HG03432 (cell line): ENCODE measurements at regions not wholly inside any gene's neighbourhood (a gene's known extent, or its start where the extent isn't known, plus 50 kb on each side); places are given as distances from the start of the nearest gene placed in this dataset.

Experiments
- ATAC-seq: cut with Tn5 transposase; IDR thresholded peaks from one replicate; pipeline ENCODE4 v1.9.1; 2021; ENCODE audit warnings: mild to moderate bottlenecking, moderate library complexity; ENCODE audit not compliant: unreplicated experiment

- ATAC-seq = no peak
Measured at GRCh38 chr6:165959627-165960026, 208.0 kb downstream of the TBXT start.

- ATAC-seq = no peak
Measured at GRCh38 chr6:165956874-165957273, 210.8 kb downstream of the TBXT start.

DNA sequence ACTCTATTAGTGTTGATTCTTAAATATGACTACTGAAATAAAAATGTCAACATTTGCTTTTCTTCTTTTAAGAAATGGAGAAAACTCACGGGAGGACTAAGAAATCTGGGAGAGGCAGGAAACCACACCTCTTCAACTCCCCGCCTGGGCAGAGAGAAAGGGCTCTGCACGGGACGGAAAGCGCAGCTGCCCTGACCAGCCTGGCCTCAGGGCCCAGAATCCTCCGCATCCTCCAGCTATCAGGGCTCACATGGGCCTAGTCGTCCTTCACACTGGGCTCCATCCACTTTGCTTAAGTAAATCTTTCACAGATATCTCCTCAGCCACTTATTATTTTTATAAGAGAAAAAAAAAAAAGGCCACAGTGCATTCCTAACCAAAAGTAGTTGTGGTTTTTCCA is 215.1 kb downstream of the TBXT start:
- no peak for ATAC-seq

- no peak for ATAC-seq
Measured at GRCh38 chr6:165950316-165950715, 217.3 kb downstream of the TBXT start.

GRCh38 chr6:165949324-165949723 is 218.3 kb downstream of the TBXT start:
- ATAC-seq = no peak

DNA sequence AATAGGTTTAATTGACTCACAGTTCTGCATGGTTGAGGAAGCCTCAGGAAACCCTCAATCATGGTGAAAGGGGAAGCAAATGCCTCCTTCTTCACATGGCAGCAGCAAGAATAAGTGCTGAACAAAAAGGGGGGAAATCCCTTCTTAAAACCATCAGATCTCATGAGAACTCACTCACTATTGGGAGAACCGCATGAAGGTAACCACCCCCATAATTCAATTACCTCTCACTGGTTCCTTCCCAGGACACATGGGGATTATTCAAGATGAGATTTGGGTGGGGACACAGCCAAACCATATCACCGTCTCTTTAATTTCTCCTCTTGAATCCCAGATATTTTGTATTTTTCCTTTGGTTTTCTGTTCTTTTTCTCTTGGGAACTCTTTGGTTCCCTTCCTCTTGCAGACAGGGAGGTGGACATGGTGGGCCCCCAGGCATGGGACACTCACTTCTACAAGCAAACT is 223.6 kb downstream of the TBXT start:
- no peak for ATAC-seq

DNA sequence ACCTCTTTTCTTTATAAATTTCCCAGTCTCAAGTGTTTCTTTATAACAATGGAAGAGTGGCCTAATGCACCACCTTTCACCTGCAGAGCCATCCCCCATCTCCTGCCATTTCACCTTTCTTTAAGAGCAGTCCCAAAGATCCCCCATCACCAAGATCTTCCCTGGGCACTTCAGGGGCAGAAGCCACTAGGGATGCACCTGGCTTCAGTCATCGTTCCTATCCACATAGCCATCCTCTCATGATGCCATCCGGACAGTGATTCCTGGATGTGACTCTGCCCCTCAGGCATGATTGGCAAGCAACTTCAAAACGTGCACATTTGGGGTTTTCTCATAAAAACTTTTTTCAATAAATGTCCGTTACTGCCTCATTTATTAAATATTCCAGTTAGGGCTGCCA is 225.9 kb downstream of the TBXT start:
- no peak for ATAC-seq

GRCh38 chr6:165941249-165941775 is 226.3 kb downstream of the TBXT start:
- ATAC-seq = no peak

DNA sequence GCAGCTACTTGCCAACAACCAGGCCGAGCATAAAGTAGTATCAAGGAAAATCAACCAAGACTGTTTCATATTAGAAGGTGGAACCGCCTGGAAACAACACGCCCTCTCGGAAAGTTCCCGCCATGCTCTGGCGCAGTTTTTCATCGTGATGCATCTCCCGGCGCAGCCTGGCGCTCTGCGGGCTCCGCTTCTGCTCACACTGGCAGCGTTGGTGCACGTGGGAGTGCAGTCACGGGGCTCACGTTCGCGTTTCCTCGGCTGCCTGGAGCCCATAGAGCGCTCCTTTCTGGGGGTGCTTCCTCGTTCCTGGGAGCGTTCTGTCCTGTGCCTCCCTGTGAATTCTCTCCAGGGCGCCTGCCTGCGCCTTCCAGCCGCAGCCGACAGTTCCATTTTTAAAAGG is 227.3 kb downstream of the TBXT start:
- no peak for ATAC-seq

DNA sequence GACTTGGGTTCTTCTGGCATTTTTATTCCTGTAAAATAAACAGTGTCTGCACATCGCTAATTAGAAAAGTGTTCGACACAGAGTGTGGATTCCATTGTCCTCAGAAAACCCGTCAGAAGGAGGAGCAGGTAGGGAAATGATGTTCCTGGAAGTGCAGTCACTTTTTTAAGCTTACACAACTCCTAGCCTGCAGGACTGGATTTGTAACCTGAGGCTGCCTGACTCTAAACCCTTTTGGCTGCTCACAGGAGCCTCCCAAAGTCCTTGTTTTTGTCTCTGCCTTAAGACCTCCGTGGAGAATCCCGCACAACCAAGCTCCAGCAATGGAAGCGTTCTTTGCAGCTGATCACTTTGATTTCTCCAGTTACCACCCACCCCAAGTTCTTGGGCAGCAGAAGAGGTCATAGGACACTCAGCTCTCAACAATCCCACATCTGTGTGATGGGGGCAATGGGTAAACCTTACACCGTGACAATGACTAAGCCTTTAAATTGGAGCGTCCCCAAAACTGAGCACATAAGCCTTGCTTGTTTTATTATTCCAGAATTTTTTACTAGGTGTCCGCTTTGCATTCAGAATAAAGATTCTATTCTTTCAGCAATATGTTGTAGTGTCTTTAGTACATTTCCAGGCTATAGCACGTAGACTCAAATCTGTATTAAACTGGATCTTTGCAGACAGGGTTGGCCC is 227.9 kb downstream of the TBXT start:
- no peak for ATAC-seq

GRCh38 chr6:165939047-165939446 is 228.6 kb downstream of the TBXT start:
- ATAC-seq = no peak

- no peak for ATAC-seq
Measured at GRCh38 chr6:165937564-165938358, 229.9 kb downstream of the TBXT start.

DNA sequence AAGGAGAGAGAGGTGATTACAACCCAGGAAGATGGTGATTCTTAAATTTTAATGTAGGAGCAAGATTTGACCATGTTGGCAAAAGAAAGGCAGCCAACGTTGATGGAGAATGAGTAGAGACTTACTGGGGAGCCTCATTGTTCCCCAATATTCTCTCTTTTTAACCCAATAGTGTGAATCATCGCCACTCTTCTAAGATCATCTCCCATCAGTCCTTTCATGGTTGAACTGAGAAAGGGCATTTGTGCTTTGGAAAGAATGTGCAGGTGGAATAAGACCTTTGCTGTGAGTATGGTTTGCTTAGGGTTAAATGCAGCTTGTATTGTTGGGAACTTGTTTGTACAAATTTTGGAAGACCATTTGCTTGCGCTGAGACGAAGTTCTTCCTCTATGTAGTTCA is 231.0 kb downstream of the TBXT start:
- no peak for ATAC-seq

DNA sequence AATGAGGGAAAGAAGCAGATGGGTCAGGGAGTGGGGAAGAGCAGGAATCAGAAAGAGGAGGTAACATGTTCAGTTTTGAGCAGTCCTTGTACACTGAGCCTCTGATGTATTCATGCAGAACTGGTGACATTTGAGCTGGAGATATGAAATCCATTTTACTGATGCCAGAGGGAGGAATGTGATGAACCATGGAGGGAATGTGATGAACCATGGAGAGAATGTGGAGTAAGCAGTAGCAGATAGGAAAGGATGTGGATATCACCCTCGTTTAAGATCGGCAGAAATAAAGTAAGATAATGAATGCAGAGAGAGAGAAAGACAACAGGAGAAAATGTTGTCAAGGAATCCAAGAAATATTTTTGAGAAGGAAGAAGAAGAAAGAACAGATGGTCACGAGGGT is 231.6 kb downstream of the TBXT start:
- ATAC-seq = no peak

DNA sequence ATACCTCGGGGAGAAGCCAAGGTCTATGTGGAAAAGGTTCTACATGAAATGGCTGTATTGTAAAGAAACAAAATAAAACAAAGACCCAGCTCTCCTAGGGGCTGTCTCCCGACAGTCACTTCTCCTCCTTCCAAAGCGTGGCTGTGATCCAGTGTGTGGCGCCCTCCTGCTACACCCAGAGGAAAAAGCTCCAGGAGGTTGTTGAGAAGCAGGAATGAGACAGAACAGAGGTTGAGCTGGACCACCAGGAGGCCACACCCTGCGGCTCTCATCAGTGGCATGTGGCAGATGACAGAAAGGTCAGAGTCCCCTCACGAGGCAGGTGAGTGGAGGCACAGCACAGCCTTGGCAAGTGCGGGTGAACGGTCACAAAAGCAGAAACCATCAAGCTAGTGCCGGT is 236.0 kb downstream of the TBXT start:
- no peak for ATAC-seq

GRCh38 chr6:165930668-165931214 is 236.9 kb downstream of the TBXT start:
- ATAC-seq = no peak

- no peak for ATAC-seq
Measured at GRCh38 chr6:165929607-165930006, 238.0 kb downstream of the TBXT start.

- ATAC-seq = no peak
Measured at GRCh38 chr6:165926378-165926777, 241.3 kb downstream of the TBXT start.

- ATAC-seq = no peak
Measured at GRCh38 chr6:165925474-165926156, 242.0 kb downstream of the TBXT start.

DNA sequence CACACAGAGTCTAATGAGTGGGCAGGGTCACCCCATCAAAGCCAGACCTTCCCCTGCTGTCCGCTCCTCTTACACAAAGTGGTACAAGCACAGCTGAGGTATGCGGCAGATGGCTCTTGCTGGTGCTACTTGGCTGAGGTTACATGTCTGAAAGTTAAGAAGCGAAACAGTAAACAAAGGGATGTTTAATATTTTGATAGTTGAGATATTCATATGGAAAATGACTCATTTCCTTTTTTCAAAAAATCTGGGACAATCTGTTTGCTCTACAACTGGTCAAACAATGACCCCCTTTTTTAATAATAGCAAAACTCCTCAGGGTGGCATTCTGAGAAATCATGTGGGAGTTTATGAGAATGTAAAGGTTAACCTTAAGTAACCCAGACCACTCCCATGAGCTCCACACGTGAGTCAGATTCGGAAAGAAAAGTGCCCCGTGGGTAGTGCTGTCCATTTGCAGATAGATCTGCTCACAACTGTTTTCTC is 245.3 kb downstream of the TBXT start:
- no peak for ATAC-seq
